ENCODE measurements at regions not wholly inside any gene's neighbourhood (a gene's known extent, or its start where the extent isn't known, plus 50 kb on each side); places are given as distances from the start of the nearest gene placed in this dataset.

DNA sequence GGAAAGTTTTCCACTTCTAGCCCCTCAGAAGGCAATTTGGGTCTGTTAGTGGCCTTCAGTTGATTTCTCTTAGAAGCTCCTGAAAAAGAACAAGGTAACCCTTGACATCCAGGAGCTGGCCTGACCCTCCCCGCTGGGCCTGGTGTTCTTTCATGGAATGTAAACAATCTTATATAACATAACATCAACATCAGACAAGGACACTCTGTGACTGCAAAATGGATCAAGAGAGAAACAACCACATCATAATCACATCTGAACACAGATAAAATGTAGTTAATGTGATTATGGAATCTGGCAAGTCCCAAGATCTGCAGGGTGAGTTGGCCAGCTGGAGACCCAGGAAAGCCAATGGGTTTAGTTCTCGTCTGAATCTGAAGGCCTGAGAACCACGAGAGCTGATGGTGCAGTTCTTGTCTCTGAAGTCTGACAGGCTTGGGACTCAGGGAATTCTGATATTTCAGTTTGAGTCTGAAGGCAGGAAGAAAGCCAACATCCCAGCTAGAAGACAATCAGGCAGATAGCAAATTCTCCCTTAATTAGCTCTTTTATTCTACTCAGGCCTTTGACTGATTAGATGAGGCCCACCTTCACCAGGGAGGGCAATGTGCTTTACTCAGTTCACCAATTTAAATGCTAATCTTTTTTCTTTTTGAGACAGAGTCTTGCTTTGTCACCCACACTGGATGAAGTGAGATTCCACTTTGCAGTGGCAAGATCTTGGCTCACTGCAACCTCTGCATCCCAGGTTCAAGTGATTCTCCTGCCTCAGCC lies 91.4 kb upstream of the NAMPT start:
- DNase-seq (ENCODE audit: low read depth): no peak
- no peak overlapping the region for H3K4me3 ChIP-seq (ENCODE audit: low read depth, low read length)
- TF ChIP-seq, protein P1, sequence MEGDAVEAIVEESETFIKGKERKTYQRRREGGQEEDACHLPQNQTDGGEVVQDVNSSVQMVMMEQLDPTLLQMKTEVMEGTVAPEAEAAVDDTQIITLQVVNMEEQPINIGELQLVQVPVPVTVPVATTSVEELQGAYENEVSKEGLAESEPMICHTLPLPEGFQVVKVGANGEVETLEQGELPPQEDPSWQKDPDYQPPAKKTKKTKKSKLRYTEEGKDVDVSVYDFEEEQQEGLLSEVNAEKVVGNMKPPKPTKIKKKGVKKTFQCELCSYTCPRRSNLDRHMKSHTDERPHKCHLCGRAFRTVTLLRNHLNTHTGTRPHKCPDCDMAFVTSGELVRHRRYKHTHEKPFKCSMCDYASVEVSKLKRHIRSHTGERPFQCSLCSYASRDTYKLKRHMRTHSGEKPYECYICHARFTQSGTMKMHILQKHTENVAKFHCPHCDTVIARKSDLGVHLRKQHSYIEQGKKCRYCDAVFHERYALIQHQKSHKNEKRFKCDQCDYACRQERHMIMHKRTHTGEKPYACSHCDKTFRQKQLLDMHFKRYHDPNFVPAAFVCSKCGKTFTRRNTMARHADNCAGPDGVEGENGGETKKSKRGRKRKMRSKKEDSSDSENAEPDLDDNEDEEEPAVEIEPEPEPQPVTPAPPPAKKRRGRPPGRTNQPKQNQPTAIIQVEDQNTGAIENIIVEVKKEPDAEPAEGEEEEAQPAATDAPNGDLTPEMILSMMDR (IDR thresholded peaks at IDR 0.05; ENCODE audit: insufficient read depth, low read depth, low read length, missing control alignments): no peak

DNA sequence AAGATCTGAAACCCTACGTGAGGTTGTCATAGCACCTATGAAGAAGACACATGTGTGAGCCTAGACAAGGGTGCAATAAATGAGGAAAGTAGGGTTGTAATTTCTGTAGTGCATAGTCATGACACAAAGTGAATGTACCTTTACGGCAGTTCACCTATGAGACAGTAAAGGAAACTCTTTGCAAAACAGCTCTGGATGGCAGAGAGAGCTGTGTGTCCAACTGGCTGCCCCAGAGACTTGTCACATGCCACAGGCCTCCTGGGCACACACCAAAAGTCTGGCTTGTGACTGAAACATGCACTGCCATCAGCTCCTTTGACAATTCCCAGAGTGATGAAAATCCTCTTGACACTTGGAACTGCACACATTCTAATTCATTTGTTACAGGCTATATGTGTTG lies 90.7 kb upstream of the NAMPT start:
- TF ChIP-seq, protein P1 (IDR thresholded peaks at IDR 0.05; ENCODE audit: insufficient read depth, low read depth, low read length, missing control alignments): no peak
- H3K4me3 ChIP-seq (ENCODE audit: low read depth, low read length): no peak overlapping the region
- DNase-seq (ENCODE audit: low read depth): no peak

DNA sequence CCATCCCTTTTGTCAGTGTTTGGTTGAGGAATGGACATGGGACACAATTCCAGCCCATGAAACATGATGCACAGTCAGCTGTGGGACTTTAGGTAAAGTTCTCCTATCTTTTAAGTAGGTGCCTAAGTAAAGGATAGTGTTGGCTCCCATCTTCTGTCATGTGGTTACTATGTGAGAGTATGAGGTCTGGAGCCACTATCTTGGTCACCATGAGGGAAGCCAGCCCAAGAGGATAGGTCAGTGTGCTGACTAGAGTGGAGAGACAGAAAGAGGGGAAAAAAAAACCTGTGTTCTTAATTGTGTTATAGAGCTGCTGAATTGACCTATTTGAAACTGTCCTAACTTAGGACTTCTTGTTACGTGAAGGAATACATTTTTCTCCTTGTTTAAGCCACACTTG lies 89.7 kb upstream of the NAMPT start:
- TF ChIP-seq, protein P1 (IDR thresholded peaks at IDR 0.05; ENCODE audit: insufficient read depth, low read depth, low read length, missing control alignments): no peak
- no peak overlapping the region for H3K4me3 ChIP-seq (ENCODE audit: low read depth, low read length)
- DNase-seq (ENCODE audit: low read depth): no peak

DNA sequence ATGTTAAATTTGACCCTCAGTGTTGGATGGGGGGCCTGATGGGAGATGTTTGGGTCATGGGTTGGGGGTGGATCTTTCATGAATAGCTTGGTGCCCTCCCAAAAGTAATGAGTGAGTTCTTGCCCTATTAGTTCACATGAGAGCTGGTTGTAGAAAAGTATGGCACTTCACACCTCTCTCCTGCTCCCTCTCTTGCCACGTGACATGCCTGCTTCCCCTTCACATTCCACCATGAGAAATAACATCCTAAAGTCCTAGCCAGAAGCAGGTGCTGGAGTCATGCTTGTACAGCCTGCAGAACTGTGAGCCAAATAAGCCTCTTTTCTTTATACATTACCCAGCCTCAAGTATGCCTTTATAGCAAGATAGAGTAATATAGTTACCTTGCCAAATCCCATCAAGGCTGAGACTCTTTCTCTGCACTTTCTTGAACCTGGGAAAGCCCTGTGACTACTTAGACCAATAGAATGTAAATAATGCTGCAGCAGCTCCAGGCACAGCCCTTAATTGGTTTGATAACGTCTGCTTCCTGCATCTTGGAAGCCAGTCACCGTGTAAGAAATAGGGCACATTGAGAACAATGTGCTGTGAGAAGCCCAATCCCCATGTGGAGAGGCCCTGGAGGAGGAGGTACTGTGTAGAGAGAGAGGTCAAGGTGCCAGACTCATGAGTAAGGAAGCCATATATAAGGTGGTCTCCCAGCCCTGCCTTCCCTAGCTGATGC lies 88.0 kb upstream of the NAMPT start:
- TF ChIP-seq, protein P1 (IDR thresholded peaks at IDR 0.05; ENCODE audit: insufficient read depth, low read depth, low read length, missing control alignments): no peak
- H3K4me3 ChIP-seq (ENCODE audit: low read depth, low read length): no peak overlapping the region
- no peak for DNase-seq (ENCODE audit: low read depth)

DNA sequence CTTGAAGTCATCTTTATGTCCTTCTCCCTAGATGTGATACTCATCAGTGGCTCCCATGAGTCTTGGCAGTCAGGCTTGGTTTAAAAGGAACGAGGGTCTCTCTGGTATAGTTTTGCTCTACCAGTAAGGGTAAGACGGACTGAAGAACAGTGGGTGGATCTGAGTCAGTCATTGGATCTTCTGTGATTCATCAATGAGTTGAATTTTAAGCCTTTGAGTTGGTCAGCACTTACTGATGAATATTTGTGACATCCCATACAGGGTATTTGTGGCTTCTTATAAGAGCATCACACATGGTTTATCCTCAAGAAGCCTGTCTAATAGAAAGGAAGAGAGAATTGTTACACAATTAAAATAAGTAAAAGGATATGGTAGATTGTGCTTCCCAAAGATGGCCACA lies 87.3 kb upstream of the NAMPT start:
- no peak overlapping the region for H3K4me3 ChIP-seq (ENCODE audit: low read depth, low read length)
- TF ChIP-seq, protein P1 (IDR thresholded peaks at IDR 0.05; ENCODE audit: insufficient read depth, low read depth, low read length, missing control alignments): no peak
- no peak for DNase-seq (ENCODE audit: low read depth)

DNA sequence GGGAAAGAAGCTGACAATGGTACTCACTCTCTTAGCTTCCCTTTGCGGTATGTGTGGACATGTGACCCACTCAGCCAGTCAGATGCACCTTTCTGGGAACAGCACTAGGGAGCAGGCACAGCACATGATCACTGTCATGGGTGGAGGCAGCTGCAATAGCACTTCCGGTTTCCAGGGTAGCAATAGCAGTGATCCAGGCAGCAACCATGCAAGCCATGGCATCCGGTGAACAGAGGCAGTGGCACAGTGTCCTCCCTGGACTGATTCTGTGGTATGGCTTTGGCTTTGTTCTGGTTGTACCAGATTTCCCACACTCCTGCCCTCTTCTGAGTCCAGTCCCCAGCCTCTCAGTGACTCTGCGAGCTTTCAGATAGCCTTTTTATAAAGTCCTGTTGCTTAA lies 86.8 kb upstream of the NAMPT start:
- peak; percentile 8 for DNase-seq (ENCODE audit: low read depth)
- no peak overlapping the region for H3K4me3 ChIP-seq (ENCODE audit: low read depth, low read length)
- TF ChIP-seq, protein P1 (IDR thresholded peaks at IDR 0.05; ENCODE audit: insufficient read depth, low read depth, low read length, missing control alignments): no peak

All from GM12865 (cell line).